ENCODE measurements at regions not wholly inside any gene's neighbourhood (a gene's known extent, or its start where the extent isn't known, plus 50 kb on each side); places are given as distances from the start of the nearest gene placed in this dataset.

DNA sequence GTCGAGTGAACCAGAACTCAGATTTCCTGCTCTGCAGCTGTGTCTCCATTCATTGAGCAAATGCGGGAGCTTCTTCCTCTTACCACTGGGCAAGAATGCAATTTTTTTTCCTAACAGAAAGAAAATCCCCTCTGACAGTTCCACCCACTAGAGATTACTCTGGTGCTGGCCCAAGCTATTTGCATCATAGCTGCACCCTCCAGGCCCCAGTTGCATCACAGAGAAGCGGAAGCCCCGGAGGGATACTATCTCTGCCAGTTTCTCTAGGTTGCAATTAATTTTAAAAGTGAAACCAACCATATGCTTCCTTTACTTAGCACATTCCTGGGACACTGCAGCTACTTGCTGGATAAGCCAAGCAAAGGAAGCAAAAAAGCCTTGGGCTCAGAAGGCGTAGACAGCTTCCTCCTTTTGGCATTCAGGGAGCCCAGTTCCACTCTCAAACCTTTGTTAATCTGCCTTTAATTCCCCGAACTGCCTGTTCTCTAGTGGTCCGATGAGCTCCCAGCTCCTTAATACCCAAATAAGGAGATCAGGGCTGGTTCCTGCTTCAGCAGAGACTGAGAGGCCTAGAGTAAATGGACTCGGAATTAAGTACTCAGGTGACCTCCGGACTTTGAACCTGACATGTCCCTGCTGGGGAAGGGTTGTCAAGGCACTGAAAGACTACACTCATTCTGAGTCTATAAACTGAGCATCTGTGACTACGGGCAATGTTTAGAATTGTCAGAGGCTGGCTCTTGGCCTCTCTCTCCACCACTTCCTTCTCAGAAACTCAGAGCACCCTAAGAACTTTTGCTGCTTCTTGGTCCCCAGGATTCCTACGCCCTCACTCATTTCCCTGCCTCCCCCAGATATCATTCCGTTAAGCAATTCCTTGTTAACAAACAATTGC is 72.5 kb upstream of the TNFSF18 start:
- TF ChIP-seq, protein P1, sequence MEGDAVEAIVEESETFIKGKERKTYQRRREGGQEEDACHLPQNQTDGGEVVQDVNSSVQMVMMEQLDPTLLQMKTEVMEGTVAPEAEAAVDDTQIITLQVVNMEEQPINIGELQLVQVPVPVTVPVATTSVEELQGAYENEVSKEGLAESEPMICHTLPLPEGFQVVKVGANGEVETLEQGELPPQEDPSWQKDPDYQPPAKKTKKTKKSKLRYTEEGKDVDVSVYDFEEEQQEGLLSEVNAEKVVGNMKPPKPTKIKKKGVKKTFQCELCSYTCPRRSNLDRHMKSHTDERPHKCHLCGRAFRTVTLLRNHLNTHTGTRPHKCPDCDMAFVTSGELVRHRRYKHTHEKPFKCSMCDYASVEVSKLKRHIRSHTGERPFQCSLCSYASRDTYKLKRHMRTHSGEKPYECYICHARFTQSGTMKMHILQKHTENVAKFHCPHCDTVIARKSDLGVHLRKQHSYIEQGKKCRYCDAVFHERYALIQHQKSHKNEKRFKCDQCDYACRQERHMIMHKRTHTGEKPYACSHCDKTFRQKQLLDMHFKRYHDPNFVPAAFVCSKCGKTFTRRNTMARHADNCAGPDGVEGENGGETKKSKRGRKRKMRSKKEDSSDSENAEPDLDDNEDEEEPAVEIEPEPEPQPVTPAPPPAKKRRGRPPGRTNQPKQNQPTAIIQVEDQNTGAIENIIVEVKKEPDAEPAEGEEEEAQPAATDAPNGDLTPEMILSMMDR (IDR thresholded peaks at IDR 0.05; ENCODE audit: insufficient read depth, low read length, poor library complexity, severe bottlenecking) = no peak
- no peak for TF ChIP-seq EZH2phosphoT487 (conservative IDR thresholded peaks at IDR 0.05; ENCODE audit: low read length)
